CD4-positive, CD25-positive, alpha-beta regulatory T cell (primary cell): ENCODE measurements at regions not wholly inside any gene's neighbourhood (a gene's known extent, or its start where the extent isn't known, plus 50 kb on each side); places are given as distances from the start of the nearest gene placed in this dataset.

Experiments
- ATAC-seq, 2 donors: fragments of 150-1000 bp; cut with Tn5 transposase; one replicate each; pipeline ENCODE4 v1.10.0; 2021; ENCODE audit warnings: low read depth in 2 of 2, moderate number of reproducible peaks in 2 of 2, moderate library complexity in 1 of 2
- DNase-seq, 3 donors: peaks; one replicate each; pipeline versions ENCODE4 v3.0.0 to v3.0.0-alpha.2; 2012 to 2022; ENCODE audit warnings: mixed read lengths in 1 of 3
- H3K27ac ChIP-seq: one replicate; pipeline ENCODE4 v1.7.0; 2013; ENCODE audit warnings: mild to moderate bottlenecking, low read length; ENCODE audit not compliant: insufficient read depth, poor library complexity, severe bottlenecking
- H3K27me3 ChIP-seq: one replicate; pipeline ENCODE4 v1.7.0; 2013; ENCODE audit warnings: low read length; ENCODE audit not compliant: control insufficient read depth, insufficient read depth
- H3K36me3 ChIP-seq: one replicate; pipeline ENCODE4 v1.7.0; 2013; ENCODE audit warnings: mild to moderate bottlenecking, low read length, moderate library complexity; ENCODE audit not compliant: control insufficient read depth, insufficient read depth
- H3K4me1 ChIP-seq: 2 replicates; pipeline ENCODE4 v1.7.0; 2013; ENCODE audit warnings: mild to moderate bottlenecking, low read length; ENCODE audit not compliant: insufficient read depth, control insufficient read depth, poor library complexity, severe bottlenecking
- H3K4me3 ChIP-seq: one replicate; pipeline ENCODE4 v1.7.0; 2013; ENCODE audit warnings: low read depth, mild to moderate bottlenecking, low read length, moderate library complexity
- H3K9me3 ChIP-seq, 2 experiments: 1 replicate in 1 of 2; 2 replicates in 1 of 2; pipeline ENCODE4 v1.7.0; 2013; ENCODE audit warnings: low read length in 2 of 2, mild to moderate bottlenecking in 1 of 2, moderate library complexity in 1 of 2; ENCODE audit not compliant: control insufficient read depth in 2 of 2
- H3K27ac Mint-ChIP-seq, 3 donors: one replicate each; pipeline ENCODE4 v1.8.0; 2020 to 2022; ENCODE audit warnings: mild to moderate bottlenecking in 3 of 3, mixed read lengths in 3 of 3, moderate library complexity in 2 of 3
- H3K27me3 Mint-ChIP-seq: one replicate; pipeline ENCODE4 v1.8.0; 2022; ENCODE audit warnings: mild to moderate bottlenecking, mixed read lengths
- H3K36me3 Mint-ChIP-seq: one replicate; pipeline ENCODE4 v1.8.0; 2020; ENCODE audit warnings: mixed read lengths
- H3K4me1 Mint-ChIP-seq, 4 donors: one replicate each; pipeline ENCODE4 v1.8.0; 2020 to 2022; ENCODE audit warnings: mixed read lengths in 4 of 4, mild to moderate bottlenecking in 1 of 4
- H3K4me3 Mint-ChIP-seq, 4 donors: one replicate each; pipeline ENCODE4 v1.8.0; 2020 to 2022; ENCODE audit warnings: mild to moderate bottlenecking in 4 of 4, mixed read lengths in 4 of 4, moderate library complexity in 3 of 4
- H3K9me3 Mint-ChIP-seq, 7 donors: one replicate each; pipeline ENCODE4 v1.8.0; 2020 to 2022; ENCODE audit warnings: mixed read lengths in 7 of 7, mild to moderate bottlenecking in 3 of 7, moderate library complexity in 2 of 7

- no peak for ATAC-seq
- Histone ChIP-seq H3K27me3 (no peaks in the 10 kb centered on the region), H3K9me3 (no peaks in the 10 kb centered on the region), H3K4me3 (no peak overlapping the region), H3K27ac (no peak overlapping the region), H3K4me1 (no peaks in the 10 kb centered on the region), H3K36me3 (no peaks in the 10 kb centered on the region)
- DNase-seq, result no peak
- no peaks in the 10 kb centered on the region for H3K4me1 Mint-ChIP-seq
- H3K27me3 Mint-ChIP-seq, result peaks cover 10% of the 10 kb centered on the region
- no peak overlapping the region for H3K27ac Mint-ChIP-seq
- no peaks in the 10 kb centered on the region for H3K36me3 Mint-ChIP-seq
- H3K4me3 Mint-ChIP-seq, result no peak overlapping the region
- peaks cover 0 to under 1% (median 0%) of the 10 kb centered on the region in 7 donors for H3K9me3 Mint-ChIP-seq
These were observed 140.9 kb downstream of the RPLP1 start for GRCh38 chr15:69593488-69593887.

- Mint-ChIP-seq H3K4me3 (no peak overlapping the region), H3K36me3 (no peaks in the 10 kb centered on the region), H3K9me3 (peaks cover 0 to 1% (median 0%) of the 10 kb centered on the region in 7 donors), H3K27me3 (peaks cover 18% of the 10 kb centered on the region), H3K4me1 (no peaks in the 10 kb centered on the region), H3K27ac (no peak overlapping the region)
- Histone ChIP-seq H3K9me3 (no peaks in the 10 kb centered on the region), H3K4me3 (no peak overlapping the region), H3K27ac (no peak overlapping the region), H3K4me1 (no peaks in the 10 kb centered on the region), H3K36me3 (no peaks in the 10 kb centered on the region), H3K27me3 (no peaks in the 10 kb centered on the region)
- DNase-seq (no peak), ATAC-seq (no peak)
These were observed 141.7 kb downstream of the RPLP1 start for GRCh38 chr15:69593981-69594966.

- no peaks in the 10 kb centered on the region for H3K4me1 ChIP-seq
- no peaks in the 10 kb centered on the region for H3K27me3 ChIP-seq
- H3K36me3 Mint-ChIP-seq, result no peaks in the 10 kb centered on the region
- no peak overlapping the region for H3K4me3 Mint-ChIP-seq
- H3K27me3 Mint-ChIP-seq, result peaks cover 21% of the 10 kb centered on the region
- no peak overlapping the region for H3K4me3 ChIP-seq
- H3K4me1 Mint-ChIP-seq, result no peaks in the 10 kb centered on the region
- ATAC-seq (no peak), DNase-seq (no peak)
- no peak overlapping the region for H3K27ac ChIP-seq
- H3K36me3 ChIP-seq, result no peaks in the 10 kb centered on the region
- no peaks in the 10 kb centered on the region for H3K9me3 ChIP-seq
- no peak overlapping the region for H3K27ac Mint-ChIP-seq
- H3K9me3 Mint-ChIP-seq, result peaks cover 0 to 1% (median 0%) of the 10 kb centered on the region in 7 donors
These were observed 142.6 kb downstream of the RPLP1 start for GRCh38 chr15:69595009-69595791.

GRCh38 chr15:69597061-69597592, 144.5 kb downstream of the RPLP1 start:
- DNase-seq, result no peak
- Mint-ChIP-seq H3K27me3 (peaks cover 28% of the 10 kb centered on the region), H3K27ac (no peak overlapping the region), H3K4me1 (no peaks in the 10 kb centered on the region), H3K4me3 (no peak overlapping the region), H3K9me3 (peaks cover 0 to 1% (median 0%) of the 10 kb centered on the region in 7 donors), H3K36me3 (no peaks in the 10 kb centered on the region)
- Histone ChIP-seq H3K4me1 (no peaks in the 10 kb centered on the region), H3K27me3 (peaks cover 3% of the 10 kb centered on the region), H3K36me3 (no peaks in the 10 kb centered on the region), H3K27ac (no peak overlapping the region), H3K4me3 (no peak overlapping the region), H3K9me3 (no peaks in the 10 kb centered on the region)
- ATAC-seq, result no peak

- Histone ChIP-seq H3K27me3 (peaks cover 3% of the 10 kb centered on the region), H3K4me1 (no peaks in the 10 kb centered on the region), H3K9me3 (no peaks in the 10 kb centered on the region), H3K4me3 (no peak overlapping the region), H3K36me3 (no peaks in the 10 kb centered on the region), H3K27ac (no peak overlapping the region)
- no peak overlapping the region for H3K4me3 Mint-ChIP-seq
- H3K36me3 Mint-ChIP-seq, result no peaks in the 10 kb centered on the region
- H3K4me1 Mint-ChIP-seq, result no peaks in the 10 kb centered on the region
- H3K27ac Mint-ChIP-seq, result no peak overlapping the region
- H3K9me3 Mint-ChIP-seq, result peaks cover 0 to 1% (median 0%) of the 10 kb centered on the region in 7 donors
- DNase-seq, result no peak
- no peak for ATAC-seq
- peaks cover 28% of the 10 kb centered on the region for H3K27me3 Mint-ChIP-seq
These were observed 146.7 kb downstream of the RPLP1 start for GRCh38 chr15:69599271-69599670.

GRCh38 chr15:69600556-69601085, 148.0 kb downstream of the RPLP1 start:
- Mint-ChIP-seq H3K9me3 (peaks cover 0 to 1% (median 0%) of the 10 kb centered on the region in 7 donors), H3K4me1 (no peaks in the 10 kb centered on the region)

GRCh38 chr15:69601711-69602504, 149.3 kb downstream of the RPLP1 start:
- peaks cover 0 to 1% (median 0%) of the 10 kb centered on the region in 7 donors for H3K9me3 Mint-ChIP-seq
- no peaks in the 10 kb centered on the region for H3K9me3 ChIP-seq
- H3K27ac Mint-ChIP-seq, result no peak overlapping the region
- H3K36me3 Mint-ChIP-seq, result no peaks in the 10 kb centered on the region
- no peaks in the 10 kb centered on the region for H3K4me1 ChIP-seq
- peaks cover 28% of the 10 kb centered on the region for H3K27me3 Mint-ChIP-seq
- no peak for ATAC-seq
- no peak overlapping the region for H3K4me3 ChIP-seq
- no peak overlapping the region for H3K4me3 Mint-ChIP-seq
- H3K27me3 ChIP-seq, result peaks cover 3% of the 10 kb centered on the region
- H3K4me1 Mint-ChIP-seq, result peaks cover 0 to 6% (median 0%) of the 10 kb centered on the region in 4 donors
- DNase-seq, result no peak
- no peak overlapping the region for H3K27ac ChIP-seq
- H3K36me3 ChIP-seq, result no peaks in the 10 kb centered on the region

More at GRCh38 chr15:69600556-69601085, 148.0 kb downstream of the RPLP1 start:
- Mint-ChIP-seq H3K27ac (no peak overlapping the region), H3K36me3 (no peaks in the 10 kb centered on the region), H3K27me3 (peaks cover 28% of the 10 kb centered on the region), H3K4me3 (no peak overlapping the region)
- Histone ChIP-seq H3K27me3 (peaks cover 3% of the 10 kb centered on the region), H3K4me1 (no peaks in the 10 kb centered on the region), H3K27ac (no peak overlapping the region), H3K36me3 (no peaks in the 10 kb centered on the region), H3K9me3 (no peaks in the 10 kb centered on the region), H3K4me3 (no peak overlapping the region)
- ATAC-seq, result no peak
- DNase-seq, result no peak
